GM12864 (cell line): ENCODE measurements at regions not wholly inside any gene's neighbourhood (a gene's known extent, or its start where the extent isn't known, plus 50 kb on each side); places are given as distances from the start of the nearest gene placed in this dataset.

Source experiments
- DNase-seq: peaks from one replicate; pipeline ENCODE4 v3.0.0-alpha.2; 2011; ENCODE audit warnings: low read depth
- H3K4me3 ChIP-seq: 2 replicates; pipeline ENCODE4 v1.5.1; 2011; ENCODE audit warnings: mild to moderate bottlenecking, low read depth, low read length, control low read depth
- TF ChIP-seq, protein P1 (sequence below): IDR thresholded peaks from 2 replicates; pipeline ENCODE4 v1.5.1; 2011; ENCODE audit warnings: low read depth, mild to moderate bottlenecking, moderate library complexity, low read length, control low read depth, inconsistent platforms; ENCODE audit errors: missing control alignments

DNA sequence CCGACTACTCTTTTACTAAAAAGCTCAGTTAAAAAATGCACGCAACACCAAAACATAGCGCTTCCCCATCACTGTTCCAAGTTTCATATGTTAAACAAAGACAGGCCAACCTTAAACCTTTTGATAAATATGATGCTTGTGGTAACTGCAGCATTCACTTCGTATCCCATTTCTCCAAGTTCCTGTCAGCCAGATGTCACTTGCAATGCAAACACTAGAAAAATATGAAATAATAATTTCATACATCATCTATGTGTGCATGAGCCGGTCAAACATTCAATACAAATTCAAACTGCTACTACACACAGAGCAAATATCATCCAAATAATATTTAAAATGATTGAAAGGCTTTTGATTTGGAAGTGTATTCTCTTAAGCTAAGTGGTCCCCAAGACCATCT is 636.5 kb downstream of the LMO4 start:
- DNase-seq, result no peak
- TF ChIP-seq, protein P1, sequence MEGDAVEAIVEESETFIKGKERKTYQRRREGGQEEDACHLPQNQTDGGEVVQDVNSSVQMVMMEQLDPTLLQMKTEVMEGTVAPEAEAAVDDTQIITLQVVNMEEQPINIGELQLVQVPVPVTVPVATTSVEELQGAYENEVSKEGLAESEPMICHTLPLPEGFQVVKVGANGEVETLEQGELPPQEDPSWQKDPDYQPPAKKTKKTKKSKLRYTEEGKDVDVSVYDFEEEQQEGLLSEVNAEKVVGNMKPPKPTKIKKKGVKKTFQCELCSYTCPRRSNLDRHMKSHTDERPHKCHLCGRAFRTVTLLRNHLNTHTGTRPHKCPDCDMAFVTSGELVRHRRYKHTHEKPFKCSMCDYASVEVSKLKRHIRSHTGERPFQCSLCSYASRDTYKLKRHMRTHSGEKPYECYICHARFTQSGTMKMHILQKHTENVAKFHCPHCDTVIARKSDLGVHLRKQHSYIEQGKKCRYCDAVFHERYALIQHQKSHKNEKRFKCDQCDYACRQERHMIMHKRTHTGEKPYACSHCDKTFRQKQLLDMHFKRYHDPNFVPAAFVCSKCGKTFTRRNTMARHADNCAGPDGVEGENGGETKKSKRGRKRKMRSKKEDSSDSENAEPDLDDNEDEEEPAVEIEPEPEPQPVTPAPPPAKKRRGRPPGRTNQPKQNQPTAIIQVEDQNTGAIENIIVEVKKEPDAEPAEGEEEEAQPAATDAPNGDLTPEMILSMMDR, result no peak
- H3K4me3 ChIP-seq, result no peak overlapping the region

DNA sequence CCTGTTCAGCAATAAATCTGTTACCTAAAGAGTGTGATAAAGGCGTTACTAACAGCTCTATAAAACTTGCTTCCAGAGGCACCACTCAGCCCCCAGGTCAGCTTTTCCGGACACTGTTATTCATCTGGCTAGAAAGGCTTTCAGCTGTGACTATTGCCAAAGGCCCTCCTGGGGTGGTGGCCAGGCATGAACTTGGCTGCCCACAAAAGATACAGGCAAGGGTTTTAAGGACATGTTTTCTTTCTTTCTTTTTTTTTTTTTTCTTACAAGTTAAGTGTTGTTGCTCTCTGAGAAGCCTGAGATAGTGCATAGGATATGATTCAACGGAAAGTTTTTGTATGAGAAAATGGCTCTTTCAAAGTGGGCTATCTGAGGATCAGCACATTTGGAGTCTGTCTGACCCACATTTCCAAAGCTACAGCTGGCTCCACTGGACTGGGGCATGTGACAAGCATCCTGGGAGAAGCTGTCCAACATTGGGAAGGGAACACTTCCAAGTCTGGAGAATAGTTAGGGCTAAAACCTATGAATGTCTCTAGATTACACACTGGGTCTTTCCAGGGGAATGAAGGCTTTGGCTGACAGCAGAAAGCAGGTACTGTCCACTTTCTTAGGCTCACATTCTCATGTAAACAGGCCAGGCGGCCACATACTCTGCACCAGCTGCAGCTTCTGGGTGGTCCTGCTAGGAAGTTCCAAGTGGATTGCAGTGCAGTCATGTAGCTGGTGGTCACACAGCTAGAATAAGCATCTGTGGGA is 639.7 kb downstream of the LMO4 start:
- no peak overlapping the region for H3K4me3 ChIP-seq
- TF ChIP-seq, protein P1, result no peak
- DNase-seq, result no peak

DNA sequence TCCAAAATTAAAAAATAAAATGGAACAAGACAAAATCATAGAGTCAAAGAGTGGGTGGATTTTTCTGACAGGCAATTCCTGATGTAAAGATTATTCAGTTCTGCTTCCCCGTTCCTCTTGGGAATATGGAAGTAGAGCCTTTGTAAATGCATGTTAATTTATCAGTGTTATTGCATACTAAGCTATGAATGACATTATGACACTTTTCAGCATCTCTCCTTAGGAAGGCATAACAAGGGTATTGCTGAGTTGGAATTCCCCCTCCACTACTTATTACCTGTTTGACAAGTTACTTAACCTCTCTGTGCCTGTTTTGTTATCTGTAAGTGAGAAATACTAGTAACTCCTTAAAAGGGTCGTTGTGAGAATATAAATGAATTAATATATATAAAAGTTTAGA is 640.4 kb downstream of the LMO4 start:
- TF ChIP-seq, protein P1, result no peak
- no peak overlapping the region for H3K4me3 ChIP-seq

DNA sequence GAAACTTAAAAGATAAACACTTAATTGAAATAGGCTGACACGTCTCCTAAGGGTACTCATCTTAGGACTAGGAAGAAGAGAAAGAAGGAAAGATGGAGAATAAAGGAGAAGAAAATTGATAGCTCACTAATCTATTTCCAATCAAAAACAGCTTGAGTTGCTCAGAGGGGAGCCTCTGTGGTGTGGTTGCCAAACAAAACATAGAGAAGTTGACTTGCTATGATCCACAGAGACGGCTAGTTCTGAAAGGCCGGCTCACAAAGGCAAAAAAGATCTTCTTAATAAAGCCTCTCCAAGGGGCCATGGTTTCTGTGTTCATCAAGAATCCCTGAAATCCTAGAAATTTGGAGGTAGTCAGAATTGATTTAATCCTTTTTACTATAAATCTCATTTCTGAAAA is 644.1 kb downstream of the LMO4 start:
- no peak for DNase-seq
- no peak overlapping the region for H3K4me3 ChIP-seq
- TF ChIP-seq, protein P1, result no peak

More for the DNA sequence above, 640.4 kb downstream of the LMO4 start:
- DNase-seq, result no peak

DNA sequence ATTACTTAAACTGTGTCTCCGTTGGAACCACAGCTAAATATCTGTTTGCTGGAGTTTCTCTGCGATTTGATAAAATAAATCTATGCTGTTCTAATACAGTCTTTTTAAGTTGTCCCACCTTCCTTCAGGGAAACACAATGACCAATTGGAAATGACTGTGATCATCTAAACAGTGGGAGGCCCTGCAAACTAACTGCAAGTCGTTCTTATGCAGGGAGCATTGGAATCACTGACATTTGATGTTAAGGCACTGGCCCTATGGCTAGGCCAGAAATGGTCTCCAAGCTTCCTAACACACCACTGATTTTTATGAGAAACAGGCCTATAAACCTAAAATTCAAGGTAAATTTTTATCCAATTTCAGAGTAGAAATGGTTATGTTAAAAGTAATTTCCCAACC is 645.2 kb downstream of the LMO4 start:
- DNase-seq, result no peak
- TF ChIP-seq, protein P1, result no peak
- no peak overlapping the region for H3K4me3 ChIP-seq

DNA sequence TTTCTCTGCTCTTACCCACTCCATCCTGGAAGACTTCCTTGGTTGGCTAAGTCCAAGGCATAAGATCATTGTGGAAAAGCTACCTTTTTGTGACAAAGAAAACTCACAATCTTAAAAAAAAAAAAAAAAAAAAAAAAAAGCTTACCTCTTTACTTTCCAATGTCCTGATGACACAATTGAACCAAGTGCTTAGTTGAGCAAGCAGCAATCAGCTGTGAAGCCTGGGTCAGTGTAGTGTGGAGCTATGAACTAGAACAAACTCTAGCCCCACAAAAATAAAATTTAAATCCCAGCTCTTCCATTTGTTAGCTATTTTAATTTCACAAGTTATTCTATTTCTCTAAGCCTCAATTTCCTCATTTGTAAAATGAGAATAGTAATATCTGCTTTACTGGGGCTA is 647.6 kb downstream of the LMO4 start:
- no peak for DNase-seq
- TF ChIP-seq, protein P1, result no peak
- H3K4me3 ChIP-seq, result no peak overlapping the region

DNA sequence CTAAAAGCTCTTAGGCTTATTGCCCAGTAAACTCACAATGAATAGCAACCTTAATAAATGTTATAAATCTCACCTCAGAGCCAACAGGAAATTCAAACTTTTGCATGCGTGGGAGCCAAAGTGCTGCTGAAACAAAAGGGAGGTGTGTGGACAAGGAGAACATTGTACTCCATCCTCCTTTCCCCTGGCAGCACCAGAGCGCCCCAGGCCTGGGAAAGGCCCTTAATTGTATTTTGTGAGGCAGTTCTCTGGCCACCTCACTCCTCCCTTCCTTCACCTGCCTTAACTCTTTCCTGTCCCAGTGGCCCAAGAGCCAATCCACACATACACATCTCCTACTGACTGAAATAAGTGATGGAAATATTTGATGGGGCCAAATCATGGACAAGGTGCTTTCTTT is 648.5 kb downstream of the LMO4 start:
- TF ChIP-seq, protein P1, result no peak
- no peak overlapping the region for H3K4me3 ChIP-seq
- no peak for DNase-seq
